ENCODE measurements at regions not wholly inside any gene's neighbourhood (a gene's known extent, or its start where the extent isn't known, plus 50 kb on each side); places are given as distances from the start of the nearest gene placed in this dataset.

GRCh38 chr14:82621881-82622450 is 1088.3 kb upstream of the SEL1L start:
- H3K36me3 Mint-ChIP-seq = no peaks in the 10 kb centered on the region
- TF ChIP-seq ZBTB43 (CRISPR knock-in tag; IDR thresholded peaks at IDR 0.05) (no peak), CTCF (IDR thresholded peaks at IDR 0.05) (0 out of 2 replicates have a peak, but pooled peaks have one; percentile 22), HMGA2 (CRISPR knock-in tag; IDR thresholded peaks at IDR 0.05) (peak; percentile 97), SOX15 (CRISPR knock-in tag; IDR thresholded peaks at IDR 0.05) (no peak)
- H3K4me1 Mint-ChIP-seq = peaks cover 2% of the 10 kb centered on the region; the same call in 1 of the 2 replicates
- ATAC-seq (peak; percentile 97), DNase-seq (ENCODE audit: low spot score) (peak; percentile 55)
- H3K9me3 Mint-ChIP-seq = peaks cover 4% of the 10 kb centered on the region; the same call in 1 of the 2 replicates
- H3K27ac Mint-ChIP-seq = no peak overlapping the region
- H3K4me3 Mint-ChIP-seq = peak overlapping the region; percentile 31; the same call in 1 of the 2 replicates
- ChIA-PET CTCF (no interaction called here), POLR2A (no interaction called here)
- H3K27me3 Mint-ChIP-seq (ENCODE audit: low read depth) = peaks cover 12% of the 10 kb centered on the region

GRCh38 chr14:82626156-82627066 is 1092.8 kb upstream of the SEL1L start:
- CTCF ChIA-PET = no interaction called here
- no peak for ATAC-seq
- POLR2A ChIA-PET = no interaction called here
- H3K4me3 Mint-ChIP-seq = no peak overlapping the region
- no peak for DNase-seq (ENCODE audit: low spot score)
- H3K9me3 Mint-ChIP-seq = peaks cover 9% of the 10 kb centered on the region
- no peak overlapping the region for H3K27ac Mint-ChIP-seq
- peaks cover 2% of the 10 kb centered on the region; the same call in 1 of the 2 replicates for H3K4me1 Mint-ChIP-seq
- H3K36me3 Mint-ChIP-seq = no peaks in the 10 kb centered on the region
- peaks cover 12% of the 10 kb centered on the region for H3K27me3 Mint-ChIP-seq (ENCODE audit: low read depth)
- TF ChIP-seq ZNF138 (CRISPR knock-in tag; conservative IDR thresholded peaks at IDR 0.05) (no peak), PRDM15 (CRISPR knock-in tag; IDR thresholded peaks at IDR 0.05) (no peak), AFF4 (CRISPR knock-in tag; IDR thresholded peaks at IDR 0.05; ENCODE audit: borderline replicate concordance) (no peak), ZBTB43 (CRISPR knock-in tag; IDR thresholded peaks at IDR 0.05) (no peak), FOXJ3 (CRISPR knock-in tag; IDR thresholded peaks at IDR 0.05; ENCODE audit: borderline replicate concordance) (no peak)

Measured in WTC11 (cell line).